ENCODE measurements at regions not wholly inside any gene's neighbourhood (a gene's known extent, or its start where the extent isn't known, plus 50 kb on each side); places are given as distances from the start of the nearest gene placed in this dataset.

DNA sequence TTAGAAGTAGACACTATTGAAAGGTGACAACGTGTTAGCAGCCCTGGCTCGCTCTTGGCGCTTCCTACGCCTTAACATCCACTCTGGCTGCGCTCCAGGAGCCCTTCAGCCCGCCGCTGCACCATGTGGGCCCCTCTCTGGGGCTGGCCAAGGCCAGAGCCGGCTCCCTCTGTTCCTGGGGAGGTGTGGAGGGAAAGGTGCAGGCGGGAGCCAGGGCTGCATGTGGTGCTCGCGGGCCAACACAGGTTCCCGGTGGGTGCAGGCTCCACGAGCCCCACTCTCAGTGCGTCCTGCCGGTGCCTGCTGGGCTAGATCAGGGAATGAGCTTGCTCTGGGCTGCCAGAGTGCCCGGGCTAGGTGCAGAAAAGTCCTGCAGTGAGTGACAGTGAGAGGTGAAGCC is 1284.3 kb downstream of the OLFM4 start:
- ATAC-seq (ENCODE audit: insufficient read depth, low FRiP score) (no peak), DNase-seq (no peak)
- no peak overlapping the region for H3K27ac ChIP-seq (ENCODE audit: low read depth in 1 of 2, low read length in 1 of 2)
- no peaks in the 10 kb centered on the region for H3K27me3 ChIP-seq (ENCODE audit: control insufficient read depth in 3 of 3, insufficient read depth in 3 of 3, low read length in 2 of 3)
- WGBS, 2 donors: 88 to 92% methylated on average over 16 of the region's 16 CpGs
- H3K4me1 ChIP-seq (ENCODE audit: control insufficient read depth in 5 of 5, insufficient read depth in 5 of 5, low read length in 5 of 5): no peaks in the 10 kb centered on the region
- H3K9ac ChIP-seq (ENCODE audit: insufficient read depth in 1 of 2, low read length in 2 of 2): no peak overlapping the region
- peaks cover 0 to 4% (median 0%) of the 10 kb centered on the region in 4 donors for H3K9me3 ChIP-seq (ENCODE audit: control insufficient read depth in 4 of 4, insufficient read depth in 3 of 4, low read length in 3 of 4)
- no peak overlapping the region for H3K4me3 ChIP-seq
- H3K36me3 ChIP-seq (ENCODE audit: control insufficient read depth in 4 of 4, insufficient read depth in 4 of 4, low read length in 4 of 4): no peaks in the 10 kb centered on the region
- TF ChIP-seq, protein P1, sequence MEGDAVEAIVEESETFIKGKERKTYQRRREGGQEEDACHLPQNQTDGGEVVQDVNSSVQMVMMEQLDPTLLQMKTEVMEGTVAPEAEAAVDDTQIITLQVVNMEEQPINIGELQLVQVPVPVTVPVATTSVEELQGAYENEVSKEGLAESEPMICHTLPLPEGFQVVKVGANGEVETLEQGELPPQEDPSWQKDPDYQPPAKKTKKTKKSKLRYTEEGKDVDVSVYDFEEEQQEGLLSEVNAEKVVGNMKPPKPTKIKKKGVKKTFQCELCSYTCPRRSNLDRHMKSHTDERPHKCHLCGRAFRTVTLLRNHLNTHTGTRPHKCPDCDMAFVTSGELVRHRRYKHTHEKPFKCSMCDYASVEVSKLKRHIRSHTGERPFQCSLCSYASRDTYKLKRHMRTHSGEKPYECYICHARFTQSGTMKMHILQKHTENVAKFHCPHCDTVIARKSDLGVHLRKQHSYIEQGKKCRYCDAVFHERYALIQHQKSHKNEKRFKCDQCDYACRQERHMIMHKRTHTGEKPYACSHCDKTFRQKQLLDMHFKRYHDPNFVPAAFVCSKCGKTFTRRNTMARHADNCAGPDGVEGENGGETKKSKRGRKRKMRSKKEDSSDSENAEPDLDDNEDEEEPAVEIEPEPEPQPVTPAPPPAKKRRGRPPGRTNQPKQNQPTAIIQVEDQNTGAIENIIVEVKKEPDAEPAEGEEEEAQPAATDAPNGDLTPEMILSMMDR (IDR thresholded peaks at IDR 0.05; ENCODE audit: control extremely low read depth, extremely low read depth): no peak

DNA sequence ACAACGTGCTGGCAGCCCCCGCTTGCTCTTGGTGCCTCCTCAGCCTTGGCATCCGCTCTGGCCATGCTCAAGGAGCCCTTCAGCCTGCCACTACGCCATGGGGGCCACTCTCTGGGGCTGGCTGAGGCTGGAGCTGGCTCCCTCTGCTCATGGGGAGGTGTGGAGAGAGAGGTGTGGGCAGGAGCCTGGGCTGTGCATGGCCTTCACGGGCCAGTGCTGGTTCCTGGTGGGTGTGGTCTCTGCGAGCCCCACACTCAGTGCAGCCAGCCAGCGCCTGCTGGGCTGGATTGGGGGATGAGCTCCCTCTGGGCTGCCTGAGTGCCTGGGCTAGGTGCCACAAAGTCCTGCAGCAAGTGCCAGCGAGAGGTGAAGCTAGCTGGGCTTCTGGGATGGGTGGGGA is 1289.1 kb downstream of the OLFM4 start:
- WGBS, 2 donors: 61 to 91% methylated on average over 8 of the region's 8 CpGs
- TF ChIP-seq, protein P1 (IDR thresholded peaks at IDR 0.05; ENCODE audit: control extremely low read depth, extremely low read depth): no peak
- Histone ChIP-seq H3K27ac (ENCODE audit: low read depth in 1 of 2, low read length in 1 of 2) (no peak overlapping the region), H3K36me3 (ENCODE audit: control insufficient read depth in 4 of 4, insufficient read depth in 4 of 4, low read length in 4 of 4) (no peaks in the 10 kb centered on the region), H3K27me3 (ENCODE audit: control insufficient read depth in 3 of 3, insufficient read depth in 3 of 3, low read length in 2 of 3) (no peaks in the 10 kb centered on the region), H3K9ac (ENCODE audit: insufficient read depth in 1 of 2, low read length in 2 of 2) (no peak overlapping the region), H3K4me3 (no peak overlapping the region), H3K4me1 (ENCODE audit: control insufficient read depth in 5 of 5, insufficient read depth in 5 of 5, low read length in 5 of 5) (no peaks in the 10 kb centered on the region), H3K9me3 (ENCODE audit: control insufficient read depth in 4 of 4, insufficient read depth in 3 of 4, low read length in 3 of 4) (peaks cover 0 to 4% (median 0%) of the 10 kb centered on the region in 4 donors)
- DNase-seq (no peak), ATAC-seq (ENCODE audit: insufficient read depth, low FRiP score) (no peak)

DNA sequence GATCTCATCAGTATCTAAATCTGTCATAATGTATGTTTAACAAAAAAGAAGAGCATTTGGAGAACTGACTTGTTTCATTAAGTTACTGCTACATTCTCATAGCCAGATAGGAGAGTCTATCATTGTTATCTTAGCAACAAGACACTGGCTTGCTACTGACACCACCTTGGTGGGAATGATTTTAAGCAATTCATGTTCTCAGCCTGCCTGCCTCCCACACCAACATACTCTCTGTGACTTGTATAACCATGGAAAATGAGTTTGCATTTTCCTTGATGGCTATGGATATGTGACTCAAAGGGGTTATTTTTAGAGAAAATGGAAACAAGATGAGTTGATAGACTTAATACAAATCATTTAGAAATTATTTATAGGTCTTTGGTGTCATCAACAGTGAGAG is 1308.9 kb downstream of the OLFM4 start:
- H3K9me3 ChIP-seq (ENCODE audit: control insufficient read depth in 4 of 4, insufficient read depth in 3 of 4, low read length in 3 of 4): no peaks in the 10 kb centered on the region
- no peaks in the 10 kb centered on the region for H3K36me3 ChIP-seq (ENCODE audit: control insufficient read depth in 4 of 4, insufficient read depth in 4 of 4, low read length in 4 of 4)
- H3K4me3 ChIP-seq: no peak overlapping the region
- DNase-seq (no peak), ATAC-seq (ENCODE audit: insufficient read depth, low FRiP score) (no peak)
- H3K4me1 ChIP-seq (ENCODE audit: control insufficient read depth in 5 of 5, insufficient read depth in 5 of 5, low read length in 5 of 5): no peaks in the 10 kb centered on the region
- no peak overlapping the region for H3K9ac ChIP-seq (ENCODE audit: insufficient read depth in 1 of 2, low read length in 2 of 2)
- no peaks in the 10 kb centered on the region for H3K27me3 ChIP-seq (ENCODE audit: control insufficient read depth in 3 of 3, insufficient read depth in 3 of 3, low read length in 2 of 3)
- TF ChIP-seq, protein P1 (IDR thresholded peaks at IDR 0.05; ENCODE audit: control extremely low read depth, extremely low read depth): no peak
- H3K27ac ChIP-seq (ENCODE audit: low read depth in 1 of 2, low read length in 1 of 2): no peak overlapping the region

DNA sequence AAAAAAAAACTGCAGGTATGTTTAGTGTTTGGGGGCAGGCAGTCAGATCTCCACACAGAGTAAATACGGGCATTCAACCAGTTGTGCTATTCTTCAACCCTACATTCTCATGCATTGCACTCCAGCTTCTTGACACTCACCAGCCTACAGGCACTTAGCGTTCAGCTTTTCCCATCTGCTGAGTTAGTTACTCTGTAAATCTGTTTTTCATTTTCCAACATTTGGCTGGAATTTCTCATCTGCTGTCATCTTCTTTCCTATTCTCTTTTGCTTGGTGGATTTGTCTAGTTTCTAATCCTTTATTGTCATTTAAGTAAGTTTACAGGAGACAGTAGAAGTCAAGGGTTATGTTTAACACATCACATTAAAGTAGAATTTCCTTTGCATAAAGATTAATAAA is 1318.9 kb downstream of the OLFM4 start:
- 60 to 80% methylated on average over 2 of the region's 2 CpGs for WGBS, 2 donors
- Histone ChIP-seq H3K27ac (ENCODE audit: low read depth in 1 of 2, low read length in 1 of 2) (no peak overlapping the region), H3K4me1 (ENCODE audit: control insufficient read depth in 5 of 5, insufficient read depth in 5 of 5, low read length in 5 of 5) (no peaks in the 10 kb centered on the region), H3K36me3 (ENCODE audit: control insufficient read depth in 4 of 4, insufficient read depth in 4 of 4, low read length in 4 of 4) (no peaks in the 10 kb centered on the region), H3K9me3 (ENCODE audit: control insufficient read depth in 4 of 4, insufficient read depth in 3 of 4, low read length in 3 of 4) (no peaks in the 10 kb centered on the region), H3K27me3 (ENCODE audit: control insufficient read depth in 3 of 3, insufficient read depth in 3 of 3, low read length in 2 of 3) (no peaks in the 10 kb centered on the region), H3K4me3 (no peak overlapping the region), H3K9ac (ENCODE audit: insufficient read depth in 1 of 2, low read length in 2 of 2) (no peak overlapping the region)
- TF ChIP-seq, protein P1 (IDR thresholded peaks at IDR 0.05; ENCODE audit: control extremely low read depth, extremely low read depth): no peak
- no peak for ATAC-seq (ENCODE audit: insufficient read depth, low FRiP score)
- DNase-seq: peak in 1 of 3 donors; percentile 25

Measured in lung (tissue), 11 donors.